ENCODE measurements at regions not wholly inside any gene's neighbourhood (a gene's known extent, or its start where the extent isn't known, plus 50 kb on each side); places are given as distances from the start of the nearest gene placed in this dataset.
A peak's percentile ranks its signal among the peaks of the same experiment; 100 is the strongest.

DNA sequence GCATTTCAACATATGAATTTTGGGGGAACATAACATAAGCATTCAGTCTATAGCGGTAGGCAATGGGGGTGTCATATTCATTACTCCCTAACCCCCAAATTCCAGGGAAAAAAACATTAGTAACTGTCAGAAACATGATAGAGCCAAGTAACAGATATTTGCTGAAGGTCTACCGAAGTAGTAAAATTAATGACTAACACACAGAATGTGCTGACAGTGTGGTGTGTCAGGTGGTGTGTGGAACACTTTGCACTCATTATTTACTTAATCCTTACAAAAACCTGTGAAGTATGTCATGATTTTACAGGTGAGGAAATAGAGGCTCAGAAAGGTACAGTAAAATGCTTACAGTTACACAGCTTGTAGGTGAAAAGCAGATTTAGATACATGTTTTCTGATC lies 85.4 kb upstream of the RHOBTB1 start:
- Histone ChIP-seq H3K4me3 (no peak overlapping the region), H3K27ac (no peak overlapping the region), H3K4me1 (no peaks in the 10 kb centered on the region), H3K36me3 (no peaks in the 10 kb centered on the region), H3K9me3 (no peaks in the 10 kb centered on the region), H3K27me3 (no peaks in the 10 kb centered on the region)
- no peak for DNase-seq (ENCODE audit: extremely low spot score in 2 of 2)
- intact Hi-C loops (cut with DNase I), result no loop called here
- TF ChIP-seq POLR2AphosphoS5 (IDR thresholded peaks at IDR 0.05; ENCODE audit: insufficient read depth in 1 of 2, low read depth in 1 of 2) (no peak), POLR2A (IDR thresholded peaks at IDR 0.05) (no peak)
- TF ChIP-seq, protein P1, sequence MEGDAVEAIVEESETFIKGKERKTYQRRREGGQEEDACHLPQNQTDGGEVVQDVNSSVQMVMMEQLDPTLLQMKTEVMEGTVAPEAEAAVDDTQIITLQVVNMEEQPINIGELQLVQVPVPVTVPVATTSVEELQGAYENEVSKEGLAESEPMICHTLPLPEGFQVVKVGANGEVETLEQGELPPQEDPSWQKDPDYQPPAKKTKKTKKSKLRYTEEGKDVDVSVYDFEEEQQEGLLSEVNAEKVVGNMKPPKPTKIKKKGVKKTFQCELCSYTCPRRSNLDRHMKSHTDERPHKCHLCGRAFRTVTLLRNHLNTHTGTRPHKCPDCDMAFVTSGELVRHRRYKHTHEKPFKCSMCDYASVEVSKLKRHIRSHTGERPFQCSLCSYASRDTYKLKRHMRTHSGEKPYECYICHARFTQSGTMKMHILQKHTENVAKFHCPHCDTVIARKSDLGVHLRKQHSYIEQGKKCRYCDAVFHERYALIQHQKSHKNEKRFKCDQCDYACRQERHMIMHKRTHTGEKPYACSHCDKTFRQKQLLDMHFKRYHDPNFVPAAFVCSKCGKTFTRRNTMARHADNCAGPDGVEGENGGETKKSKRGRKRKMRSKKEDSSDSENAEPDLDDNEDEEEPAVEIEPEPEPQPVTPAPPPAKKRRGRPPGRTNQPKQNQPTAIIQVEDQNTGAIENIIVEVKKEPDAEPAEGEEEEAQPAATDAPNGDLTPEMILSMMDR (IDR thresholded peaks at IDR 0.05), result no peak

GRCh38 chr10:61028861-61029361 lies 84.9 kb upstream of the RHOBTB1 start:
- intact Hi-C loops (cut with DNase I), result no loop called here
- H3K27me3 ChIP-seq, result no peaks in the 10 kb centered on the region
- H3K27ac ChIP-seq, result no peak overlapping the region
- H3K9me3 ChIP-seq, result no peaks in the 10 kb centered on the region
- DNase-seq (ENCODE audit: extremely low spot score in 2 of 2), result no peak
- no peak overlapping the region for H3K4me3 ChIP-seq
- no peaks in the 10 kb centered on the region for H3K4me1 ChIP-seq
- no peaks in the 10 kb centered on the region for H3K36me3 ChIP-seq
- TF ChIP-seq, protein P1 (IDR thresholded peaks at IDR 0.05), result no peak
- no peak for TF ChIP-seq POLR2AphosphoS5 (IDR thresholded peaks at IDR 0.05; ENCODE audit: insufficient read depth in 1 of 2, low read depth in 1 of 2)
- no peak for TF ChIP-seq POLR2A (IDR thresholded peaks at IDR 0.05)

GRCh38 chr10:61024856-61025201 lies 80.8 kb upstream of the RHOBTB1 start:
- H3K27me3 ChIP-seq, result no peaks in the 10 kb centered on the region
- H3K36me3 ChIP-seq, result no peaks in the 10 kb centered on the region
- no peak for DNase-seq (ENCODE audit: extremely low spot score in 2 of 2)
- H3K4me1 ChIP-seq, result no peaks in the 10 kb centered on the region
- TF ChIP-seq, protein P1 (IDR thresholded peaks at IDR 0.05), result peak in 1 of 3 experiments; percentile 23
- no peak for TF ChIP-seq POLR2A (IDR thresholded peaks at IDR 0.05)
- H3K27ac ChIP-seq, result no peak overlapping the region
- intact Hi-C loops (cut with DNase I), result no loop called here
- no peak overlapping the region for H3K4me3 ChIP-seq
- H3K9me3 ChIP-seq, result no peaks in the 10 kb centered on the region

DNA sequence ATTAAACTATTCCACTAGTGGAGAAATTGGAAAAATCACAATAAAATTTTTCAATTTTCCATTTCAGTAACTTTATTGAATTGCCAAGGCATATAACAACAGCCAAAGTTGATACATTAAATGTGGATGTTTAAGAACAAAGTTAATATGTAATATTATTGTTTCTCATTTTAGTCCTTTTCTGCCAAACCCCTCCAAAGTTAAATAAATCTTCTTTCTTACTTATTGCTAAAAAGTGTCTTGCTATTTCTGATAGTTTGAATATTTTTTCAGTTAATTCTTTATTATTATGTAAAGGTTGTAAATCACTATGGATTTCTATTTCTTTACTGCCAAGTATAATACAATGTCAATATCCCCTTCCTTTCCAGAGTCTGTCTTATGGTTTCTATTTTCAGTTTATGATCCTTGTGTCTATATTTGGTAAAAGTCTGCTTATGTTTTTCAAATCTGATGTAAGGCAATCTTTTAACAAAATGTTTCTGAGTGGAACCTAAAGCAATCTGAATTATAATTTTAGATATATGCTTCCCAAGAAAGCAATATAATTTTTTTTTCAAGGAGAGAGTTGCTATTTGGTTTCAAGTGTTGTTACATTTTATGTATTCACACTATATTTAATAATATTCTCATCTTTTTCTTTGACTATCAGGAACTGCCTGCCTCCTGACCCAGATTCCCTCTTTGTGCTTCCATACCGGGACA lies 80.3 kb upstream of the RHOBTB1 start:
- no peaks in the 10 kb centered on the region for H3K9me3 ChIP-seq
- H3K27ac ChIP-seq, result no peak overlapping the region
- no peaks in the 10 kb centered on the region for H3K27me3 ChIP-seq
- TF ChIP-seq, protein P1 (IDR thresholded peaks at IDR 0.05), result no peak
- TF ChIP-seq POLR2A (IDR thresholded peaks at IDR 0.05), result no peak
- TF ChIP-seq POLR2AphosphoS5 (IDR thresholded peaks at IDR 0.05; ENCODE audit: insufficient read depth in 1 of 2, low read depth in 1 of 2), result no peak
- intact Hi-C loops (cut with DNase I), result no loop called here
- DNase-seq (ENCODE audit: extremely low spot score in 2 of 2), result no peak
- no peaks in the 10 kb centered on the region for H3K36me3 ChIP-seq
- no peak overlapping the region for H3K4me3 ChIP-seq
- no peaks in the 10 kb centered on the region for H3K4me1 ChIP-seq

DNA sequence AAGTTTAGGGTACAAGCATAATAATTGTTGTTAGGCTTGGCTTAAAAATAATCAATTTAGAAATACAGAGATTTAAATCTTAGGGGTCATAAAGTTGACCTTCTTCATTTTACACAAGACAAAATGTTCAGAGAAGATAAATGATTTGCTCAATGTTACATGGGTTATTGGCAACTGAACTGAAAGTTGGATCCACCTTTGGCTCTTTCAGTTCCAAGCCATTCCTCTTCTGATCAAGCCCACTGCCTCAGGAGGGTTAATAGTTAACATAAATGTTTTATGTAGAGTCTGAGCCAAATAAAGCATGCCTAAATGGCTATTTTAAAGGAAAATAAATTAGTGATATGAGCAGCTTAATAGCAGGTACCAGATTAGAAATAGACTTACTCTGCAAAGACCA lies 79.1 kb upstream of the RHOBTB1 start:
- no peak overlapping the region for H3K4me3 ChIP-seq
- DNase-seq (ENCODE audit: extremely low spot score in 2 of 2), result no peak
- H3K27me3 ChIP-seq, result no peaks in the 10 kb centered on the region
- no peaks in the 10 kb centered on the region for H3K36me3 ChIP-seq
- no peaks in the 10 kb centered on the region for H3K9me3 ChIP-seq
- no peaks in the 10 kb centered on the region for H3K4me1 ChIP-seq
- TF ChIP-seq, protein P1 (IDR thresholded peaks at IDR 0.05), result no peak
- TF ChIP-seq POLR2A (IDR thresholded peaks at IDR 0.05) (no peak), POLR2AphosphoS5 (IDR thresholded peaks at IDR 0.05; ENCODE audit: insufficient read depth in 1 of 2, low read depth in 1 of 2) (no peak)
- intact Hi-C loops (cut with DNase I), result no loop called here
- no peak overlapping the region for H3K27ac ChIP-seq

All from vagina (tissue), 2 donors.